ENCODE measurements at regions not wholly inside any gene's neighbourhood (a gene's known extent, or its start where the extent isn't known, plus 50 kb on each side); places are given as distances from the start of the nearest gene placed in this dataset.

GRCh38 chr6:44590471-44590870 is 203.0 kb downstream of the CDC5L start:
- no peak overlapping the region for H3K4me3 ChIP-seq (ENCODE audit: low read depth, low read length)
- no peak for DNase-seq (ENCODE audit: low read depth)
- no peak for TF ChIP-seq CTCF (IDR thresholded peaks at IDR 0.05; ENCODE audit: low read depth, low read length)

GRCh38 chr6:44593539-44593944 is 206.0 kb downstream of the CDC5L start:
- peak; percentile 81 for DNase-seq (ENCODE audit: low read depth)
- peak; percentile 67 for TF ChIP-seq CTCF (IDR thresholded peaks at IDR 0.05; ENCODE audit: low read depth, low read length)
- TF ChIP-seq POLR2A (IDR thresholded peaks at IDR 0.05; ENCODE audit: extremely low read depth, insufficient read length) = no peak
- TF ChIP-seq MYC (IDR thresholded peaks at IDR 0.05; ENCODE audit: low read depth, low read length) = no peak
- TF ChIP-seq MAX (IDR thresholded peaks at IDR 0.05; ENCODE audit: low read depth, low read length) = 0 out of 2 replicates have a peak, but pooled peaks have one; percentile 25
- H3K4me3 ChIP-seq (ENCODE audit: low read depth, low read length) = no peak overlapping the region

GRCh38 chr6:44594481-44594880 is 207.0 kb downstream of the CDC5L start:
- H3K4me3 ChIP-seq (ENCODE audit: low read depth, low read length) = no peak overlapping the region
- no peak for TF ChIP-seq POLR2A (IDR thresholded peaks at IDR 0.05; ENCODE audit: extremely low read depth, insufficient read length)
- no peak for TF ChIP-seq CTCF (IDR thresholded peaks at IDR 0.05; ENCODE audit: low read depth, low read length)
- no peak for TF ChIP-seq MYC (IDR thresholded peaks at IDR 0.05; ENCODE audit: low read depth, low read length)
- no peak for TF ChIP-seq MAX (IDR thresholded peaks at IDR 0.05; ENCODE audit: low read depth, low read length)
- no peak for DNase-seq (ENCODE audit: low read depth)

GRCh38 chr6:44598679-44599078 is 211.2 kb downstream of the CDC5L start:
- no peak overlapping the region for H3K4me3 ChIP-seq (ENCODE audit: low read depth, low read length)
- DNase-seq (ENCODE audit: low read depth) = no peak
- TF ChIP-seq POLR2A (IDR thresholded peaks at IDR 0.05; ENCODE audit: extremely low read depth, insufficient read length) (no peak), CTCF (IDR thresholded peaks at IDR 0.05; ENCODE audit: low read depth, low read length) (no peak), MAX (IDR thresholded peaks at IDR 0.05; ENCODE audit: low read depth, low read length) (no peak), MYC (IDR thresholded peaks at IDR 0.05; ENCODE audit: low read depth, low read length) (no peak)

GRCh38 chr6:44599672-44600071 is 212.2 kb downstream of the CDC5L start:
- no peak overlapping the region for H3K4me3 ChIP-seq (ENCODE audit: low read depth, low read length)
- no peak for DNase-seq (ENCODE audit: low read depth)
- TF ChIP-seq CTCF (IDR thresholded peaks at IDR 0.05; ENCODE audit: low read depth, low read length) (no peak), POLR2A (IDR thresholded peaks at IDR 0.05; ENCODE audit: extremely low read depth, insufficient read length) (no peak), MAX (IDR thresholded peaks at IDR 0.05; ENCODE audit: low read depth, low read length) (no peak), MYC (IDR thresholded peaks at IDR 0.05; ENCODE audit: low read depth, low read length) (no peak)

GRCh38 chr6:44603044-44603686 is 215.7 kb downstream of the CDC5L start:
- TF ChIP-seq POLR2A (IDR thresholded peaks at IDR 0.05; ENCODE audit: extremely low read depth, insufficient read length) = no peak
- no peak for TF ChIP-seq MYC (IDR thresholded peaks at IDR 0.05; ENCODE audit: low read depth, low read length)
- no peak for TF ChIP-seq CTCF (IDR thresholded peaks at IDR 0.05; ENCODE audit: low read depth, low read length)
- no peak for TF ChIP-seq MAX (IDR thresholded peaks at IDR 0.05; ENCODE audit: low read depth, low read length)
- no peak for DNase-seq (ENCODE audit: low read depth)
- H3K4me3 ChIP-seq (ENCODE audit: low read depth, low read length) = no peak overlapping the region
